Nephron progenitor cell (in vitro differentiated cells): ENCODE measurements at regions not wholly inside any gene's neighbourhood (a gene's known extent, or its start where the extent isn't known, plus 50 kb on each side); places are given as distances from the start of the nearest gene placed in this dataset.
A peak's percentile ranks its signal among the peaks of the same experiment; 100 is the strongest.

Experiments
- DNase-seq: peaks from one replicate; pipeline ENCODE4 v3.0.0; 2021
- H3K27ac Mint-ChIP-seq: 2 replicates; pipeline ENCODE4 v1.8.0; 2021; ENCODE audit warnings: mild to moderate bottlenecking, moderate library complexity, mixed read lengths
- H3K27me3 Mint-ChIP-seq: 2 replicates; pipeline ENCODE4 v1.8.0; 2021; ENCODE audit warnings: mild to moderate bottlenecking, low read depth, mixed read lengths; ENCODE audit not compliant: poor library complexity
- H3K36me3 Mint-ChIP-seq: 2 replicates; pipeline ENCODE4 v1.8.0; 2021; ENCODE audit warnings: low read depth, mixed read lengths
- H3K4me1 Mint-ChIP-seq: 2 replicates; pipeline ENCODE4 v1.8.0; 2021; ENCODE audit warnings: mixed read lengths
- H3K4me3 Mint-ChIP-seq: 2 replicates; pipeline ENCODE4 v1.8.0; 2021; ENCODE audit warnings: mild to moderate bottlenecking, moderate library complexity, mixed read lengths
- H3K9me3 Mint-ChIP-seq: 2 replicates; pipeline ENCODE4 v1.8.0; 2021; ENCODE audit warnings: mild to moderate bottlenecking, moderate library complexity, mixed read lengths
- TF ChIP-seq, protein P1 (sequence below): fragments of 200-600 bp; sonication (generic); IDR thresholded peaks from 2 replicates; pipeline ENCODE4 v1.5.0; 2021; ENCODE audit warnings: antibody characterized with exemption

DNA sequence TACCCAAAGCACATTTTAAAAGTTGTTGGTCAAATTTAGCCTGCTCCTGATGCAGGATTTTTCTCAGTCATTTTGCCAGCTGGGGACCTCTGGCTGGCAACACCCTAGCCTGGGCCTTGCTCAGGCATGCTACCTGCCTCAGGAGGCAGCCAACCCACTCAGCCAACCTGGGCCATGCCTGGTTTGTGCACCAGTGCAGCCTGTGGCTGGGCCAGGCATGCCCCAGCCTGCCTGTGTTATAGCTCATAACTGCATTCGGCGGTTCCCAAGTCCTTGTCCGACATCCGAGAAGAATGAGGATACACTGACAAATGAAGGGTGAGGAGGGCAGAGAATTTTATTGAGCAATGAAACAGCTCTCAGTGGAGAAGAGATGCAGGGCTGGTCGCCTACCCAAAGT is 608.0 kb downstream of the SUCLG1 start:
- DNase-seq: no peak
- H3K36me3 Mint-ChIP-seq: no peaks in the 10 kb centered on the region

DNA sequence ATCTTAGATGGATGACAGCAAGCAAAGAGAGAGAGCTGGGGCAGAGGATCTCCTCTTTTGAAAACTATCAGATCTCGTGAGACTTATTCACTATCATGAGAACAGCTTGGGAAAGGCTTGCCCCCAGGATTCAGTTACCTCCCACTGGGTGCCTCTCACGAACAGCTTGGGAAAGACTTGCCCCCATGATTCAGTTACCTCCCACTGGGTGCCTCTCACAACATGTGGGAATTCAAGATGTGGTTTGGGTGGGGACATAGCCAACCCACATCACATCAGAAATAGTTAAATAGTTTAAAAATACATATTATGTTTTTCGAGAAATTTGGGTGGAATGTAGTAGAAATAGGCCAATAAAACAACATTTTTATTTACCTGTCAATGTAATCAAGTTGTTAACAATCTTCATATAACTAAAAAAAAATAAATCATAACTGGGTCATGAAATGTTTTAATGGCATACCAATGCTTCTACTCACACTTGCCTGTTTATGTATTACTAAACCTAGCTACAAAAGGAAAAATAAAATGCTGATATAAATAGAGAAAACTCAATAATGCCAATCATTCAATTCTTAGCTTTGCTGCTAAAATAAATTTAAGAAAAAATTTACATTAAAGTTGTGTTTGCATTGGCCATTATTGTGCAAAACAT is 608.9 kb downstream of the SUCLG1 start:
- no peak overlapping the region for H3K27ac Mint-ChIP-seq

More for the DNA sequence above, 608.0 kb downstream of the SUCLG1 start:
- Mint-ChIP-seq H3K4me3 (no peak overlapping the region), H3K27ac (peak overlapping the region; percentile 39), H3K27me3 (peaks cover 3% of the 10 kb centered on the region), H3K9me3 (peaks cover 3% of the 10 kb centered on the region), H3K4me1 (no peaks in the 10 kb centered on the region)
- TF ChIP-seq, protein P1, sequence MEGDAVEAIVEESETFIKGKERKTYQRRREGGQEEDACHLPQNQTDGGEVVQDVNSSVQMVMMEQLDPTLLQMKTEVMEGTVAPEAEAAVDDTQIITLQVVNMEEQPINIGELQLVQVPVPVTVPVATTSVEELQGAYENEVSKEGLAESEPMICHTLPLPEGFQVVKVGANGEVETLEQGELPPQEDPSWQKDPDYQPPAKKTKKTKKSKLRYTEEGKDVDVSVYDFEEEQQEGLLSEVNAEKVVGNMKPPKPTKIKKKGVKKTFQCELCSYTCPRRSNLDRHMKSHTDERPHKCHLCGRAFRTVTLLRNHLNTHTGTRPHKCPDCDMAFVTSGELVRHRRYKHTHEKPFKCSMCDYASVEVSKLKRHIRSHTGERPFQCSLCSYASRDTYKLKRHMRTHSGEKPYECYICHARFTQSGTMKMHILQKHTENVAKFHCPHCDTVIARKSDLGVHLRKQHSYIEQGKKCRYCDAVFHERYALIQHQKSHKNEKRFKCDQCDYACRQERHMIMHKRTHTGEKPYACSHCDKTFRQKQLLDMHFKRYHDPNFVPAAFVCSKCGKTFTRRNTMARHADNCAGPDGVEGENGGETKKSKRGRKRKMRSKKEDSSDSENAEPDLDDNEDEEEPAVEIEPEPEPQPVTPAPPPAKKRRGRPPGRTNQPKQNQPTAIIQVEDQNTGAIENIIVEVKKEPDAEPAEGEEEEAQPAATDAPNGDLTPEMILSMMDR: no peak

DNA sequence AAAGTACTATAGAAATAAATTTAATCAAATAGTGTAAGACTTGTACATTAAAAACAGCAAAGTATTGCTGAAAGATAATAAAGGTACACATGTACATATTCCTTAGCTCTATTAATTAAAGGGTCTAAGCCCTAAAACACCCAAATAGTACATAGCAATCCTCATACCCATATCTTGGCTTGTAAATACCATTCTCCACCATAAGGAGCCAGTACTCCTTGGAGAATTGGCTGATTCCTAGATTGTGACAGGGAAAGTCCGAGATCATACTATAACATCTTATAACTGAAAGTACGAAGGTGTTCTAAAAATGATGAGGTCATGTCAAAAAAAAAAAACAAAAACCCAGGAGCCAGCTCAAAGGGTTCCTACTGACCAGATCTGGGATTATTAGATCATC is 614.6 kb downstream of the SUCLG1 start:
- H3K4me3 Mint-ChIP-seq: no peak overlapping the region
- H3K27ac Mint-ChIP-seq: no peak overlapping the region
- DNase-seq: no peak
- no peaks in the 10 kb centered on the region for H3K4me1 Mint-ChIP-seq
- TF ChIP-seq, protein P1: no peak
- no peaks in the 10 kb centered on the region for H3K27me3 Mint-ChIP-seq
- no peaks in the 10 kb centered on the region for H3K9me3 Mint-ChIP-seq
- H3K36me3 Mint-ChIP-seq: no peaks in the 10 kb centered on the region

More for the DNA sequence above, 608.9 kb downstream of the SUCLG1 start:
- H3K27me3 Mint-ChIP-seq: peaks cover 3% of the 10 kb centered on the region
- no peak overlapping the region for H3K4me3 Mint-ChIP-seq
- H3K4me1 Mint-ChIP-seq: no peaks in the 10 kb centered on the region
- peaks cover 3% of the 10 kb centered on the region for H3K9me3 Mint-ChIP-seq
- no peaks in the 10 kb centered on the region for H3K36me3 Mint-ChIP-seq
- no peak for DNase-seq
- TF ChIP-seq, protein P1: no peak

DNA sequence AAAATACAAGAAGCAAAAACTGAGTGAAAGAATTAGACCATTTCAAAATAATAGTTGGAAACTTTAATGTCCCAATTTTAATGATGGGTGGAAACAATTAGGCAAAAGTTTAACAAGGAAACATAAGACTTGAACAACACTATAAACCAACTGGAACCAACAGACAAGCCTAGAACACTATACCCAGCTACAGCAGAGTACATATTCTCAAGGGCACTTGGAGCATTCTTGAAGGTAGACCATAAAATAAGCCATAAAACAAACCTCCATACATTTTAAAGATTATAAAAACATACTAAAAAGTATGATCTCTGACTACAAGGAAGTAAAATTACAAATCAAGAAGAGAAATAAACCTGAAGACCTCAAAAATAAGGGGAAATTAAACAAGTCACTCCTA is 616.7 kb downstream of the SUCLG1 start:
- Mint-ChIP-seq H3K36me3 (no peaks in the 10 kb centered on the region), H3K9me3 (no peaks in the 10 kb centered on the region), H3K27me3 (no peaks in the 10 kb centered on the region), H3K27ac (no peak overlapping the region), H3K4me1 (no peaks in the 10 kb centered on the region), H3K4me3 (no peak overlapping the region)
- TF ChIP-seq, protein P1: no peak
- DNase-seq: no peak

DNA sequence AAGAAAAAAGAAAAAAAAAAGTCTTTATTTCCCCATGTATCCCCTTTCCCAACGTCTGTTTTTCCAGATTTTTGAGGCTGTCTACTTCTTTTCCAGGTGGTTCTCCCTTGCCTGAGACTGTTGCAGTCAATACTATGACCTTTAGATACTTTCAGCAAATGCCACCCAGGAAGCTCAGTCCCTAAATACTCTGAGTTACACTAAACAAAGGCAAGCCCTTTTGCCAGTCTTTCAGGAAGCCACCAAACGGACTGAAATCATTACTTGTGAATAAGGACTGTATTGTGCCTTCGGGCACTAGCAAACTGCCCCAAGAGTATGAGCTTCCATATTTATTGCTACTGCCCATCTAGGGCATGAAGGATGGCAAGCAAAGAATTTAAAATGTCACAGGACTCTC is 621.3 kb downstream of the SUCLG1 start:
- Mint-ChIP-seq H3K4me1 (no peaks in the 10 kb centered on the region), H3K27me3 (no peaks in the 10 kb centered on the region), H3K36me3 (no peaks in the 10 kb centered on the region), H3K27ac (no peak overlapping the region), H3K4me3 (no peak overlapping the region), H3K9me3 (no peaks in the 10 kb centered on the region)
- TF ChIP-seq, protein P1: no peak
- DNase-seq: no peak

DNA sequence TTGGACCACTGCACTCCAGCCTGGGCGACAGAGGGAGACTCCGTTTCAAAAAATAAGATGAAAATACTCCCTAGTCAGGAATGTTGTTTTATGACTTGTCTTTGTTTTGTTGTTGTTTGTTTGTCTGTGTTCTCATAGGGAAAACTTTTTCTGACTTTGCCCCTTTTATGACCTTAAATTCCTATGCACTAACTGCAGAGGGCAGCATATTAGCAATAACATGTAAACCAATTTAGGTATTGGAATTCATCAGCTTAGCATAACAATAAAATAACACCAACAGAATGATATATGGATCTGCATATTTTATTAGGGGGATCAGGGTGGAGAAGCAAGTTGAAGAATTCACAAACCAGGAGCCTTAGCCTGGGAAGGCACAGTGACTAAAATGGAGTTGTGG is 631.5 kb downstream of the SUCLG1 start:
- Mint-ChIP-seq H3K27me3 (no peaks in the 10 kb centered on the region), H3K27ac (no peak overlapping the region), H3K4me1 (no peaks in the 10 kb centered on the region), H3K36me3 (no peaks in the 10 kb centered on the region), H3K9me3 (no peaks in the 10 kb centered on the region), H3K4me3 (no peak overlapping the region)
- TF ChIP-seq, protein P1: peak; percentile 9
- no peak for DNase-seq
